Astrocyte of the cerebellum (primary cell): ENCODE measurements at regions not wholly inside any gene's neighbourhood (a gene's known extent, or its start where the extent isn't known, plus 50 kb on each side); places are given as distances from the start of the nearest gene placed in this dataset.

ENCODE experiments used
- DNase-seq: peaks from one replicate; pipeline ENCODE4 v3.0.0-alpha.2; 2011; ENCODE audit warnings: low read depth
- H3K4me3 ChIP-seq: 2 replicates; pipeline ENCODE4 v1.5.1; 2011; ENCODE audit warnings: mild to moderate bottlenecking, low read depth, low read length, moderate library complexity
- in situ Hi-C: cut with HindIII; loops from 2 replicates; pipeline ENCODE4 v1.10.0; 2017; ENCODE audit warnings: low sequenced_read_pairs
- TF ChIP-seq, protein P1 (sequence below): IDR thresholded peaks from 2 replicates; pipeline ENCODE4 v1.5.1; 2012; ENCODE audit warnings: low read length, low read depth, moderate library complexity, mild to moderate bottlenecking; ENCODE audit errors: missing control alignments

DNA sequence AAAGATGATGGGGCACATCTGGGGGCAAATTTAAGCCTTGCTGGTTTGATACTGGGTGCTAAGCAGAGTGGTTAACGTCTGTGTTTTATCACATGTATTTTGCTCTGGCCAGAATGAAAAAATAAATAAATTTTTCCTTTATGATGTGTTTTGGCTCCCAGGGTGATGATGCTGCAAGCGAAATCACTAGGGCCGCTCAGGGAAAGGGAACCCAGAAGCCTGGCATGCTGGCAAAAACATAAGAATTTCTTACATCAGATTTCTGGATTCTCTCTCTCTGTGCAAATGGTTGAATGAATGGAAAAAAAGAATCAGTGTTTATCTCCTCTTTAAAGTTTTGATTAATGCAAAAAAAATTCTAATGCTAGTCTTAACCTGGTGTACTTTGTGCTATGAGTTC, 1975.2 kb upstream of the C9orf72 start:
- TF ChIP-seq, protein P1, sequence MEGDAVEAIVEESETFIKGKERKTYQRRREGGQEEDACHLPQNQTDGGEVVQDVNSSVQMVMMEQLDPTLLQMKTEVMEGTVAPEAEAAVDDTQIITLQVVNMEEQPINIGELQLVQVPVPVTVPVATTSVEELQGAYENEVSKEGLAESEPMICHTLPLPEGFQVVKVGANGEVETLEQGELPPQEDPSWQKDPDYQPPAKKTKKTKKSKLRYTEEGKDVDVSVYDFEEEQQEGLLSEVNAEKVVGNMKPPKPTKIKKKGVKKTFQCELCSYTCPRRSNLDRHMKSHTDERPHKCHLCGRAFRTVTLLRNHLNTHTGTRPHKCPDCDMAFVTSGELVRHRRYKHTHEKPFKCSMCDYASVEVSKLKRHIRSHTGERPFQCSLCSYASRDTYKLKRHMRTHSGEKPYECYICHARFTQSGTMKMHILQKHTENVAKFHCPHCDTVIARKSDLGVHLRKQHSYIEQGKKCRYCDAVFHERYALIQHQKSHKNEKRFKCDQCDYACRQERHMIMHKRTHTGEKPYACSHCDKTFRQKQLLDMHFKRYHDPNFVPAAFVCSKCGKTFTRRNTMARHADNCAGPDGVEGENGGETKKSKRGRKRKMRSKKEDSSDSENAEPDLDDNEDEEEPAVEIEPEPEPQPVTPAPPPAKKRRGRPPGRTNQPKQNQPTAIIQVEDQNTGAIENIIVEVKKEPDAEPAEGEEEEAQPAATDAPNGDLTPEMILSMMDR = no peak
- in situ Hi-C loops = no loop called here
- no peak overlapping the region for H3K4me3 ChIP-seq
- DNase-seq = no peak

DNA sequence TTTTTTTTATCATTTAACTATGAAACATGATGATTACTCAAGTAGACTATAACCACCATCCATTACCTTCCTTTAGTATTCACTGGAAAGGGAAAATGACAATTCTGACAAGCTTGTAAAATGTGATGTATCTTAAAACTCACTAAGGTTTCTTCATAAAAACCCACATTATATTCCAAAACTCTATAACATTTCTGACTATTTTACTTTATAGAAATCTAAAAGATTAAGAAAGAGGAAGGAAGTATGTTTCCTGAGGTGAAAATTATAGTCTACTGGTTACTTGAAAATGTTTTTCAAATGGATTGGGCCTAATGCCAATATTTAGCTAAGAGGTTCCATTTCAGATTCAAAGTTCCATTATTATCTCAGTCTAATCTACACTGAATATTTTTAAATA, 1982.2 kb upstream of the C9orf72 start:
- no peak for DNase-seq
- in situ Hi-C loops = no loop called here
- H3K4me3 ChIP-seq = no peak overlapping the region
- TF ChIP-seq, protein P1 = no peak

DNA sequence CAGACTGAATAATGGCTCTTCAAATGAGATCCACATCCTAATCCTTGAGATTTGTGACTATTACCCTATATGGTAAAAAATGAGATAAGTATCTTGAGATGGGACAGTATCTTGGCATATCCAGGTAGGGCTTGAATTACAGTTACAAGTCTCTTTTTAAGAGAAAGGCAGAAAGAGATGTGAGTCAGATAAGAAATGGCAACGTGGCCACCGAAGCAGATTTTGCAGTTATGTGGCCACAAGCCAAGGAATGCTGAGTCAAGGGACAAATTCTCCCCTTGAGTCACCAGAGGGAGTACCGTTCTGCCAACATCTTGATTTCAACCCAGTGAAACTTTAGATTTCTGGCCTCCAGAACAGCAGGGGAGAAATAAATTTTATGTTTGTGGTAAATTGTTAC, 1983.0 kb upstream of the C9orf72 start:
- in situ Hi-C loops = no loop called here
- DNase-seq = peak; percentile 81
- H3K4me3 ChIP-seq = no peak overlapping the region
- TF ChIP-seq, protein P1 = no peak

DNA sequence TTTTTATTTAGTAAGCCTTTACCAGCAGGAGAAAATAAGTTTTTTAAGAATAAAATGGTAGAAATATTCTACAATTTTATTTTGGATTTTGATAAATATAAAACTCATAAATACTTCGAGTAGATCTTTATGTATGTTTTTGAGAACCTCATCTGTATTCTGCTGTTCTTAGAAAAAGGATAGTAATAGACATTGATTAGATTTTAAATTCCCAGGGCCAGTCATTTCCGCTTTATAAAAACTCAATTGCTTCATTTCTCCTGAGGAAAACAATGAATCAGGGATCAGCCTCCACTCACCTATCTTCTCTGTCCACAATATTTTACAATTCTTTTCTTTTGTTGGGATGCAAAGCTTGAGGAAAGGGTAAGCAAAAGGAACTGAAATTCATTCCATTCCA, 1983.5 kb upstream of the C9orf72 start:
- no peak for DNase-seq
- TF ChIP-seq, protein P1 = no peak
- H3K4me3 ChIP-seq = no peak overlapping the region
- in situ Hi-C loops = no loop called here

DNA sequence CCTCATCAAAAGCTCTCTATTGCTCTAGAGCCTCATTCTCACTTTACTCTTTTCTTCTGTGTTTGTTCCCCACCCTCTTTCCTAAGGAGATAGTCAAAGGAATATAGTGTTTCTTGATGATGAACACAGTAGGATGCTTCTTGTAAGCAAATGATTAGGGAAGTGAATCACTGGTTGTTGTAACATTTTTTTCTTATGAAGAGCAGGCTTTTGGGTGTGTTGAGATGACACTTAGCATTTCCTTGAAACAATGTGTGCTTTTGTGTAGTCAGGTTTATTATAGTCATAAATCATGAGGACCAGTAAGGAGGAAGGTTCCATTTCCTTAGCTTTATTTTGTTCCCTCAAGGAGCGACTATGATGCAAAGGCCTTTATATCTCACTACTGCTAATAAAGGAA, 1991.3 kb upstream of the C9orf72 start:
- in situ Hi-C loops = no loop called here
- TF ChIP-seq, protein P1 = no peak
- no peak overlapping the region for H3K4me3 ChIP-seq
- no peak for DNase-seq

DNA sequence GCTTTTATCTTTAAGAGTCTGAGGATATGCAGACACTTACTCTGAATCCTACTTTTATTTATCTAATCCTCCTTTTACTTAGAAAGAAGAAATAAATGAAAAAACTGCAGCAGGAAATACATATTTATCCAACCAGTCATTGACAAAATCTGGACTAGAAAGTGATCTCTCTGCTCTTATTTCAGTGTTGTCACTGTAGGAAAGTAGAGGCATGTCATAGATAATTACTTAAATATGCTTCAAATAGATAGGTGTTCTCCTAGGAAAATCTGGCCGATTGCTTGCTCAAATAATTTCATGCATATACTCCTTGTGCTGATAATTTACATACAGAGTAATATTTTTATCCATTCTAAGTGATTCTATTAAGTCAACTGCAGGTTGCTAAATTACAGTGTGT, 2001.9 kb upstream of the C9orf72 start:
- no peak for DNase-seq
- in situ Hi-C loops = no loop called here
- no peak overlapping the region for H3K4me3 ChIP-seq
- TF ChIP-seq, protein P1 = no peak

DNA sequence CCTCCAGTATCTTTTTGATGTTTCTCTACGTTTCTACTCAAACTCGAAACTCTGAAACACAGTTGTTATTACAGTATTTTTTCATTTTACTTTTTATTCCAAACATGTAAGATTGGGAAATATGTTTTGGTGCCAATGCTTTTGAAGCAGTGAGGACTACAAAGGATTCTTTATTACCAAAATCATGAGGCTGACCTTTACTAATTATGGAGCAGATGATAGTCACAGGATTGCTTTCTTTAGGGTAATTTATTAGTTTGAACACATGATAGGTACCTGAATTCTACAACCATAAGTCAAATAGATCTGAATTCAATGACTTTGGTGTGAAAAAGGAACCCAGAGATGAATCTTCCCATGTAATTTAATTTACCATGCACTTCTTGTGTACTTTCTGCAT, 2015.1 kb upstream of the C9orf72 start:
- in situ Hi-C loops = no loop called here
- no peak overlapping the region for H3K4me3 ChIP-seq
- TF ChIP-seq, protein P1 = no peak
- DNase-seq = no peak
